Spleen (tissue), 7 donors: ENCODE measurements at regions not wholly inside any gene's neighbourhood (a gene's known extent, or its start where the extent isn't known, plus 50 kb on each side); places are given as distances from the start of the nearest gene placed in this dataset.

Experiments used
- CTCF ChIP-seq, 11 experiments: fragments of 200-600 bp in 7 of 11; fragments of 450-650 bp in 4 of 11; sonication (generic) in 4 of 11; IDR thresholded peaks in 8 of 11; conservative IDR thresholded peaks in 3 of 11; 1 replicate in 7 of 11; 2 replicates in 4 of 11; pipeline versions ENCODE4 v1.4.0 to v1.8.0; 2016 to 2021; ENCODE audit warnings: antibody characterized with exemption in 11 of 11, inconsistent platforms in 4 of 11, mild to moderate bottlenecking in 1 of 11
- POLR2A ChIP-seq, 3 donors: fragments of 450-650 bp; IDR thresholded peaks; one replicate each; pipeline ENCODE4 v1.5.1; 2017; ENCODE audit warnings: antibody characterized with exemption in 3 of 3, mild to moderate bottlenecking in 1 of 3
- POLR2AphosphoS5 ChIP-seq, 3 donors: sonication (generic); formaldehyde crosslinking; IDR thresholded peaks; one replicate each; pipeline ENCODE4 v1.5.1; 2017; ENCODE audit warnings: antibody characterized with exemption in 3 of 3
- donor health status: DM: no; HTN: no; CAD: no; lungs with moderate emphysema.
- donor health status: DM: no; HTN: no; CAD: no.
- donor health status: DM: no; HTN: no; CAD: no.

- TF ChIP-seq CTCF (IDR thresholded peaks at IDR 0.05 in 8 of 11, conservative IDR thresholded peaks at IDR 0.05 in 3 of 11): no peak
- no peak for TF ChIP-seq POLR2AphosphoS5 (IDR thresholded peaks at IDR 0.05)
- TF ChIP-seq POLR2A (IDR thresholded peaks at IDR 0.05): no peak
Observed at GRCh38 chr2:147488472-147488871, 356.4 kb upstream of the ACVR2A start.
